SK-N-MC (cell line): ENCODE measurements at regions not wholly inside any gene's neighbourhood (a gene's known extent, or its start where the extent isn't known, plus 50 kb on each side); places are given as distances from the start of the nearest gene placed in this dataset.

Source experiments
- EZH2 ChIP-seq: fragments of 200-600 bp; sonication (generic); IDR thresholded peaks from one replicate; pipeline ENCODE4 v1.6.1; 2017; ENCODE audit warnings: antibody characterized with exemption
- POLR2AphosphoS5 ChIP-seq: IDR thresholded peaks from 2 replicates; pipeline ENCODE4 v1.6.1; 2012; ENCODE audit warnings: mild to moderate bottlenecking, low read depth, low read length, borderline replicate concordance

- TF ChIP-seq EZH2: no peak
- no peak for TF ChIP-seq POLR2AphosphoS5
Observed at GRCh38 chr3:6119367-6119766, 741.5 kb upstream of the GRM7 start.
